ENCODE measurements at regions not wholly inside any gene's neighbourhood (a gene's known extent, or its start where the extent isn't known, plus 50 kb on each side); places are given as distances from the start of the nearest gene placed in this dataset.

GRCh38 chr6:125528621-125529041 is 220.8 kb upstream of the HEY2 start:
- ChIA-PET POLR2A (ENCODE audit: unreplicated experiment) (no interaction called here), CTCF (no interaction called here)
- intact Hi-C loops (cut with micrococcal nuclease), result no loop called here
- H3K4ac ChIP-seq (ENCODE audit: low read depth, low read length), result no peak overlapping the region
- no peak for DNase-seq
- H4K5ac ChIP-seq (ENCODE audit: low read depth, low read length), result no peak overlapping the region
- H3K14ac ChIP-seq (replicated peaks; ENCODE audit: low read depth, low read length), result no peak overlapping the region
- TF ChIP-seq NFE2L2 (IDR thresholded peaks at IDR 0.05; ENCODE audit: low read depth, low read length) (no peak), CHD1 (IDR thresholded peaks at IDR 0.05; ENCODE audit: low read depth, low read length) (no peak), FOS (IDR thresholded peaks at IDR 0.05; ENCODE audit: low read depth, low read length) (no peak), RCOR1 (IDR thresholded peaks at IDR 0.05; ENCODE audit: insufficient replicate concordance, low read length) (no peak), CTCF (conservative IDR thresholded peaks at IDR 0.05; ENCODE audit: low read depth, low read length) (no peak), ELK1 (IDR thresholded peaks at IDR 0.05; ENCODE audit: borderline replicate concordance, low read depth, low read length) (no peak), MAZ (IDR thresholded peaks at IDR 0.05; ENCODE audit: borderline replicate concordance, low read depth, low read length) (no peak), BHLHE40 (IDR thresholded peaks at IDR 0.05; ENCODE audit: low read depth, low read length) (no peak)
- no peak overlapping the region for H2BK120ac ChIP-seq (ENCODE audit: low read depth, low read length)
- dilution Hi-C loops (cut with HindIII; ENCODE audit: low sequenced_read_pairs, unreplicated experiment), result no loop called here
- ATAC-seq (ENCODE audit: low read depth), result no peak
- H4K20me1 ChIP-seq (ENCODE audit: insufficient read depth, low read length), result no peaks in the 10 kb centered on the region
- H3K56ac ChIP-seq (ENCODE audit: extremely low read depth, insufficient read depth, low read length), result no peak overlapping the region
- H3K4me2 ChIP-seq (ENCODE audit: low read depth, low read length), result no peak overlapping the region
- no peak overlapping the region for H2BK20ac ChIP-seq (ENCODE audit: low read depth, low read length)
- in situ Hi-C loops (cut with MboI; ENCODE audit: low sequenced_read_pairs), result no loop called here
- no peak overlapping the region for H3K9ac ChIP-seq (ENCODE audit: low read depth, low read length)
- WGBS, 2 experiments (ENCODE audit: extremely low coverage in 2 of 2, insufficient read length in 1 of 2), result 0% methylated on average over 1 of the region's 6 CpGs; no CpG with 5 or more reads in 1 of the 2 experiments
- no TSS peak for BruUV-seq (replicated peaks)
- H3K4me1 ChIP-seq (ENCODE audit: control insufficient read depth, insufficient read depth, low read length), result no peaks in the 10 kb centered on the region
- H3K23ac ChIP-seq (ENCODE audit: low read depth, low read length), result no peak overlapping the region
- H3K9me1 ChIP-seq (ENCODE audit: insufficient read depth, low read length), result no peaks in the 10 kb centered on the region
- H2BK5ac ChIP-seq (ENCODE audit: low read depth, low read length, poor library complexity, severe bottlenecking), result no peak overlapping the region
- no peak overlapping the region for H3K27ac ChIP-seq (ENCODE audit: insufficient read depth, low read length)
- H3K79me1 ChIP-seq (ENCODE audit: low read depth in 1 of 2, low read length in 2 of 2), result no peaks in the 10 kb centered on the region
- H4K91ac ChIP-seq (ENCODE audit: insufficient read depth, low read depth, low read length), result no peak overlapping the region
- no peak overlapping the region for H2AK5ac ChIP-seq (ENCODE audit: low read depth, low read length)
- H2BK15ac ChIP-seq (ENCODE audit: low read depth, low read length), result no peak overlapping the region
- no peaks in the 10 kb centered on the region for H3K36me3 ChIP-seq (ENCODE audit: control insufficient read depth, insufficient read depth, low read length)
- no peaks in the 10 kb centered on the region for H3K9me3 ChIP-seq (ENCODE audit: control insufficient read depth, insufficient read depth, low read length)
- no peak overlapping the region for H2AK9ac ChIP-seq (replicated peaks; ENCODE audit: low read depth, low read length, poor library complexity)
- H3K27me3 ChIP-seq (ENCODE audit: control insufficient read depth, insufficient read depth, low read length), result peaks cover 1% of the 10 kb centered on the region; the same call in 1 of the 2 replicates
- no peak overlapping the region for H4K8ac ChIP-seq (ENCODE audit: low read depth in 2 of 2, low read length in 2 of 2)
- H3K18ac ChIP-seq (ENCODE audit: low read depth, low read length), result no peak overlapping the region
- H3K4me3 ChIP-seq (ENCODE audit: insufficient read depth, low read depth, low read length), result no peak overlapping the region
- no peak overlapping the region for H2AFZ ChIP-seq (replicated peaks; ENCODE audit: low read length, poor library complexity)
